CD14-positive monocyte (primary cell): ENCODE measurements at regions not wholly inside any gene's neighbourhood (a gene's known extent, or its start where the extent isn't known, plus 50 kb on each side); places are given as distances from the start of the nearest gene placed in this dataset.

ENCODE experiments used
- DNase-seq, 3 donors: peaks; one replicate each; pipeline ENCODE4 v3.0.0-alpha.2; 2011 to 2022
- H2AFZ ChIP-seq: 2 replicates; pipeline ENCODE4 v1.6.0; 2012; ENCODE audit warnings: mild to moderate bottlenecking, low read depth, low read length, inconsistent platforms; ENCODE audit not compliant: insufficient read depth, poor library complexity, severe bottlenecking
- H3K27ac ChIP-seq, 2 donors: 1 replicate in 1 of 2; 2 replicates in 1 of 2; pipeline ENCODE4 v1.5.1; 2012 to 2013; ENCODE audit warnings: low read length in 2 of 2, control low read depth in 1 of 2, inconsistent platforms in 1 of 2, low read depth in 1 of 2, mild to moderate bottlenecking in 1 of 2
- H3K27me3 ChIP-seq, 2 donors: one replicate each; pipeline versions ENCODE4 v1.6.0 to v1.6.1; 2011 to 2013; ENCODE audit warnings: low read length in 2 of 2; ENCODE audit not compliant: control insufficient read depth in 2 of 2, insufficient read depth in 2 of 2
- H3K36me3 ChIP-seq, 2 donors: replicated peaks in 1 of 2; 1 replicate in 1 of 2; 2 replicates in 1 of 2; pipeline versions ENCODE4 v1.5.1 to v1.6.1; 2012 to 2013; ENCODE audit warnings: low read length in 2 of 2, control low read depth in 1 of 2, inconsistent platforms in 1 of 2, mild to moderate bottlenecking in 1 of 2; ENCODE audit not compliant: insufficient read depth in 2 of 2, control insufficient read depth in 1 of 2
- H3K4me1 ChIP-seq, 2 donors: 1 replicate in 1 of 2; 2 replicates in 1 of 2; pipeline versions ENCODE4 v1.5.1 to v1.6.1; 2012 to 2013; ENCODE audit warnings: low read length in 2 of 2, control low read depth in 1 of 2, inconsistent platforms in 1 of 2, mild to moderate bottlenecking in 1 of 2, moderate library complexity in 1 of 2; ENCODE audit not compliant: insufficient read depth in 2 of 2, control insufficient read depth in 1 of 2
- H3K4me2 ChIP-seq: replicated peaks from 2 replicates; pipeline ENCODE3; 2012; ENCODE audit warnings: low read length, moderate library complexity, mild to moderate bottlenecking; ENCODE audit not compliant: poor library complexity, severe bottlenecking; ENCODE audit errors: extremely low read depth
- H3K4me3 ChIP-seq, 3 experiments: fragments of 200-600 bp in 1 of 3; sonication (generic) in 1 of 3; replicated peaks in 1 of 3; 1 replicate in 2 of 3; 2 replicates in 1 of 3; pipeline ENCODE4 v1.5.1; 2011 to 2013; ENCODE audit warnings: low read length in 3 of 3, mild to moderate bottlenecking in 3 of 3, control low read depth in 2 of 3, low read depth in 2 of 3, inconsistent platforms in 1 of 3, moderate library complexity in 1 of 3
- H3K79me2 ChIP-seq: 2 replicates; pipeline ENCODE4 v1.6.0; 2012; ENCODE audit warnings: mild to moderate bottlenecking, control low read depth, inconsistent platforms, low read length, moderate library complexity; ENCODE audit not compliant: insufficient read depth
- H3K9ac ChIP-seq: 2 replicates; pipeline ENCODE4 v1.6.0; 2017; ENCODE audit warnings: low read length, mild to moderate bottlenecking; ENCODE audit not compliant: insufficient read depth, poor library complexity, severe bottlenecking
- H3K9me3 ChIP-seq, 2 donors: replicated peaks in 1 of 2; 1 replicate in 1 of 2; 2 replicates in 1 of 2; pipeline versions ENCODE4 v1.5.1 to v1.6.1; 2012 to 2013; ENCODE audit warnings: low read length in 2 of 2, control low read depth in 1 of 2; ENCODE audit not compliant: control insufficient read depth in 1 of 2, insufficient read depth in 1 of 2
- H4K20me1 ChIP-seq: 2 replicates; pipeline ENCODE4 v1.6.0; 2012; ENCODE audit warnings: mild to moderate bottlenecking, low read length, control low read depth, moderate library complexity; ENCODE audit not compliant: insufficient read depth
- H3K27ac Mint-ChIP-seq, 7 donors: one replicate each; pipeline ENCODE4 v1.8.0; 2020; ENCODE audit warnings: mild to moderate bottlenecking in 7 of 7, mixed read lengths in 7 of 7, moderate library complexity in 6 of 7, inconsistent platforms in 2 of 7
- H3K27me3 Mint-ChIP-seq, 3 donors: one replicate each; pipeline ENCODE4 v1.8.0; 2021 to 2022; ENCODE audit warnings: low read depth in 3 of 3, mild to moderate bottlenecking in 3 of 3, mixed read lengths in 3 of 3, moderate library complexity in 3 of 3, inconsistent platforms in 1 of 3
- H3K36me3 Mint-ChIP-seq, 2 donors: one replicate each; pipeline ENCODE4 v1.8.0; 2020; ENCODE audit warnings: mixed read lengths in 2 of 2, inconsistent platforms in 1 of 2, mild to moderate bottlenecking in 1 of 2
- H3K4me1 Mint-ChIP-seq: one replicate; pipeline ENCODE4 v1.8.0; 2020; ENCODE audit warnings: mild to moderate bottlenecking, mixed read lengths
- H3K4me3 Mint-ChIP-seq, 2 donors: one replicate each; pipeline ENCODE4 v1.8.0; 2020; ENCODE audit warnings: mild to moderate bottlenecking in 2 of 2, mixed read lengths in 2 of 2, moderate library complexity in 1 of 2
- H3K9me3 Mint-ChIP-seq, 7 donors: one replicate each; pipeline ENCODE4 v1.8.0; 2020 to 2022; ENCODE audit warnings: mixed read lengths in 7 of 7, mild to moderate bottlenecking in 6 of 7, moderate library complexity in 6 of 7, inconsistent platforms in 2 of 7
- CTCF ChIP-seq: fragments of 200-600 bp; IDR thresholded peaks from one replicate; pipeline ENCODE4 v1.8.0; 2022; ENCODE audit warnings: antibody characterized with exemption, mild to moderate bottlenecking
- WGBS: methylation state at CpG from one replicate; pipeline ENCODE4 v1.1.5; 2013; ENCODE audit warnings: missing lambda C conversion rate; ENCODE audit not compliant: insufficient coverage; 5-methylcytosine and 5-hydroxymethylcytosine counted together
- intact Hi-C, 2 donors: fragments of 100-400 bp; cut with micrococcal nuclease; formaldehyde crosslinking; loops; one replicate each; pipeline versions ENCODE4 v1.15.0 to v1.15.1; 2023

- DNase-seq: no peak
- no peak overlapping the region for H3K4me3 Mint-ChIP-seq
- H3K27ac Mint-ChIP-seq: no peak overlapping the region
- 67% methylated on average over 1 of the region's 10 CpGs for WGBS
- no peaks in the 10 kb centered on the region for H3K36me3 Mint-ChIP-seq
- TF ChIP-seq CTCF: no peak
- H3K9ac ChIP-seq: no peak overlapping the region
- H3K79me2 ChIP-seq: no peaks in the 10 kb centered on the region
- H3K4me3 ChIP-seq: no peak overlapping the region
- no peak overlapping the region for H3K4me2 ChIP-seq
- H2AFZ ChIP-seq: no peak overlapping the region
- H3K27me3 ChIP-seq: no peaks in the 10 kb centered on the region
- peaks cover 0 to 13% of the 10 kb centered on the region in 2 donors for H3K9me3 ChIP-seq
- H3K27me3 Mint-ChIP-seq: peaks cover 4 to 11% (median 4%) of the 10 kb centered on the region in 3 donors
- no peaks in the 10 kb centered on the region for H4K20me1 ChIP-seq
- peaks cover 0 to 2% (median 0%) of the 10 kb centered on the region in 7 donors for H3K9me3 Mint-ChIP-seq
- H3K4me1 Mint-ChIP-seq: no peaks in the 10 kb centered on the region
- H3K36me3 ChIP-seq: no peaks in the 10 kb centered on the region
- intact Hi-C loops: no loop called here
- H3K4me1 ChIP-seq: no peaks in the 10 kb centered on the region
- no peak overlapping the region for H3K27ac ChIP-seq
Observed at GRCh38 chr22:48452766-48453165, 1374.9 kb downstream of the BRD1 start.

DNA sequence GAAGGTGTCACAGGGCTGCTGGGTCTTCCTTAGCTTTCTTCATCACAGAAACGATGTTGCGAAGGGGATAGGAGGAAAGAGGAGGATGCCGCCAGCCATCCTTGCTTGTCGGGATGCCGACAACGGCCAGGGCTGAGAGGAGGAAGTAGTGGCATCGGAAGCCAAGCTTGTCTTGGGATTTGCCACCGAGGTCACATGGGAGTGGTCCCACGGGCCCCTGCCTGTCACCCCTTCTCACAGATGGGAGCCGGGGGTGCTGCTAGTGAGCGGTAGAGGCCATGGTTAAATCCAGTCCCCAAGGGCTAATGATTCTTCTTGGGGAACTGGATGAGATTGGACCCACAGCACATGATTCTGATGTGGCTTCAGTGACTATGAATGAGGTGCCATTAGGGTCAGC is 1375.8 kb downstream of the BRD1 start:
- Histone ChIP-seq H3K9ac (no peak overlapping the region), H3K27ac (no peak overlapping the region), H3K27me3 (no peaks in the 10 kb centered on the region), H4K20me1 (no peaks in the 10 kb centered on the region), H3K9me3 (peaks cover 0 to 13% of the 10 kb centered on the region in 2 donors), H3K4me1 (no peaks in the 10 kb centered on the region), H3K4me3 (no peak overlapping the region), H2AFZ (no peak overlapping the region), H3K79me2 (no peaks in the 10 kb centered on the region), H3K36me3 (no peaks in the 10 kb centered on the region), H3K4me2 (no peak overlapping the region)
- H3K27me3 Mint-ChIP-seq: peaks cover 4 to 10% (median 4%) of the 10 kb centered on the region in 3 donors
- no peaks in the 10 kb centered on the region for H3K4me1 Mint-ChIP-seq
- H3K4me3 Mint-ChIP-seq: no peak overlapping the region
- DNase-seq: no peak
- no peaks in the 10 kb centered on the region for H3K36me3 Mint-ChIP-seq
- no peak overlapping the region for H3K27ac Mint-ChIP-seq
- intact Hi-C loops: no loop called here
- TF ChIP-seq CTCF: no peak
- H3K9me3 Mint-ChIP-seq: peaks cover 0 to 2% (median 0%) of the 10 kb centered on the region in 7 donors
- WGBS: 82% methylated on average over 6 of the region's 11 CpGs
